H1 (cell line): ENCODE measurements at regions not wholly inside any gene's neighbourhood (a gene's known extent, or its start where the extent isn't known, plus 50 kb on each side); places are given as distances from the start of the nearest gene placed in this dataset.

Experiments used
- ASH2L ChIP-seq: fragments of 200-600, 300-600 bp; sonication (generic); IDR thresholded peaks from one replicate; pipeline ENCODE4 v1.7.1; 2017; ENCODE audit warnings: low read length
- CEBPB ChIP-seq: IDR thresholded peaks from 2 replicates; pipeline ENCODE4 v1.6.1; 2012; ENCODE audit warnings: low read depth, low read length
- CHD1 ChIP-seq: IDR thresholded peaks from 2 replicates; pipeline ENCODE4 v1.6.1; 2012; ENCODE audit warnings: low read depth, low read length, improper control_type of control experiment
- CTBP2 ChIP-seq: IDR thresholded peaks from 2 replicates; pipeline ENCODE4 v1.7.0; 2011; ENCODE audit warnings: borderline replicate concordance, mild to moderate bottlenecking, moderate library complexity, mixed read lengths, low read length; ENCODE audit not compliant: insufficient read depth, insufficient read length
- EP300 ChIP-seq, 2 experiments: IDR thresholded peaks; 1 replicate in 1 of 2; 2 replicates in 1 of 2; pipeline ENCODE4 v1.6.1; 2011 to 2012; ENCODE audit warnings: low read depth in 2 of 2, low read length in 2 of 2, mild to moderate bottlenecking in 2 of 2, borderline replicate concordance in 1 of 2, inconsistent platforms in 1 of 2, moderate library complexity in 1 of 2
- HDAC6 ChIP-seq: IDR thresholded peaks from one replicate; pipeline ENCODE4 v1.7.1; 2012; ENCODE audit warnings: low read depth, mild to moderate bottlenecking, inconsistent platforms, low read length, moderate library complexity
- TAF7 ChIP-seq: optimal IDR thresholded peaks from 2 replicates; pipeline ENCODE3; 2011; ENCODE audit warnings: low read depth, mild to moderate bottlenecking, inconsistent platforms, low read length, moderate library complexity, borderline replicate concordance
- ZNF274 ChIP-seq: IDR thresholded peaks from 2 replicates; pipeline ENCODE4 v1.7.0; 2012; ENCODE audit warnings: low read length, borderline replicate concordance; ENCODE audit errors: extremely low read depth
- TF ChIP-seq, protein P1 (sequence below): IDR thresholded peaks from 2 replicates; pipeline ENCODE4 v1.6.1; 2012; ENCODE audit warnings: inconsistent platforms

DNA sequence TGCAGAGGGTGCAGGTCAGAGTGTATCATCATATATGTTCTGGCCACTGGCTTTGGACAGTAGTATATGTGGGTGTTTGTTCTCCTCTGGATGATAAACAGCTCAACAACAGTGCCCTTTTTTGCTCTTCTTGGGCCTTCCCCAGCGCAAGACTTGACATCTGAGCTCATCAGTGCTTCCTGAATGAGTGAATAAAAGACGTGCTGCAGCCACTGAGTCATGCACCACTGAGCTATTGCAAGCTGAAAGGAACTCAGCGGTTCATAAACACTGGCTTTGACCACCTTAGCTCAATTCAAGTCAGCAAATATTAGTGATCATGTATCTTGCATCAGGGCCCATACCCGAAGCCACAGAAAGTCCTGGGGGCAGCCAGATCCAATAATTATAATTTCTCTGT lies 105.3 kb upstream of the KCNG1 start (continued):
- TF ChIP-seq ASH2L = no peak
- TF ChIP-seq, protein P1, sequence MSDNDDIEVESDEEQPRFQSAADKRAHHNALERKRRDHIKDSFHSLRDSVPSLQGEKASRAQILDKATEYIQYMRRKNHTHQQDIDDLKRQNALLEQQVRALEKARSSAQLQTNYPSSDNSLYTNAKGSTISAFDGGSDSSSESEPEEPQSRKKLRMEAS = no peak
- TF ChIP-seq TAF7 = no peak
- no peak for TF ChIP-seq CEBPB
- TF ChIP-seq ZNF274 = no peak
- no peak for TF ChIP-seq CTBP2
- TF ChIP-seq EP300 (IDR thresholded peaks at IDR 0.05; ENCODE audit: borderline replicate concordance in 1 of 2, low read depth in 2 of 2, low read length in 2 of 2) = no peak
- no peak for TF ChIP-seq CHD1
- TF ChIP-seq HDAC6 = no peak
